ENCODE measurements at regions not wholly inside any gene's neighbourhood (a gene's known extent, or its start where the extent isn't known, plus 50 kb on each side); places are given as distances from the start of the nearest gene placed in this dataset.

GRCh38 chr13:103275081-103275480 is 208.9 kb upstream of the SLC10A2 start:
- Histone ChIP-seq H3K4me1 (ENCODE audit: insufficient read depth, low read length) (peaks cover 19% of the 10 kb centered on the region), H3K27me3 (ENCODE audit: low read length) (no peaks in the 10 kb centered on the region), H3K36me3 (ENCODE audit: low read depth, low read length) (no peaks in the 10 kb centered on the region), H3K79me2 (ENCODE audit: low read length) (no peaks in the 10 kb centered on the region), H3K4me2 (ENCODE audit: low read length) (no peak overlapping the region), H2AFZ (ENCODE audit: low read length) (no peak overlapping the region), H3K9me2 (replicated peaks; ENCODE audit: low read length) (no peaks in the 10 kb centered on the region), H3K9ac (ENCODE audit: low read length) (no peak overlapping the region), H3K4me3 (ENCODE audit: low read length) (no peak overlapping the region), H3K9me3 (ENCODE audit: low read length) (no peaks in the 10 kb centered on the region), H3K27ac (ENCODE audit: low read length) (no peak overlapping the region), H4K20me1 (ENCODE audit: low read length) (no peaks in the 10 kb centered on the region), H3F3A (ENCODE audit: low read length, unreplicated experiment) (no peaks in the 10 kb centered on the region)
- ChIA-PET CTCF (no interaction called here), POLR2A (ENCODE audit: unreplicated experiment) (no interaction called here)
- TF ChIP-seq CTCF (conservative IDR thresholded peaks at IDR 0.05; ENCODE audit: low read depth, low read length) (no peak), EZH2phosphoT487 (IDR thresholded peaks at IDR 0.05; ENCODE audit: borderline replicate concordance, low read length) (no peak), EZH2 (IDR thresholded peaks at IDR 0.05; ENCODE audit: low read length, unreplicated experiment) (no peak)
- ATAC-seq (no peak), DNase-seq (no peak)
- intact Hi-C loops (cut with micrococcal nuclease), result no loop called here
- no TSS peak for BruUV-seq (replicated peaks)

GRCh38 chr13:103273825-103274224 is 207.6 kb upstream of the SLC10A2 start:
- TF ChIP-seq EZH2phosphoT487 (IDR thresholded peaks at IDR 0.05; ENCODE audit: borderline replicate concordance, low read length) (no peak), EZH2 (IDR thresholded peaks at IDR 0.05; ENCODE audit: low read length, unreplicated experiment) (no peak), CTCF (conservative IDR thresholded peaks at IDR 0.05; ENCODE audit: low read depth, low read length) (no peak)
- Histone ChIP-seq H4K20me1 (ENCODE audit: low read length) (no peaks in the 10 kb centered on the region), H3K4me1 (ENCODE audit: insufficient read depth, low read length) (peaks cover 19% of the 10 kb centered on the region), H2AFZ (ENCODE audit: low read length) (no peak overlapping the region), H3K36me3 (ENCODE audit: low read depth, low read length) (no peaks in the 10 kb centered on the region), H3F3A (ENCODE audit: low read length, unreplicated experiment) (no peaks in the 10 kb centered on the region), H3K9me2 (replicated peaks; ENCODE audit: low read length) (no peaks in the 10 kb centered on the region), H3K9me3 (ENCODE audit: low read length) (no peaks in the 10 kb centered on the region), H3K27ac (ENCODE audit: low read length) (peak overlapping the region; percentile 85), H3K4me3 (ENCODE audit: low read length) (no peak overlapping the region), H3K4me2 (ENCODE audit: low read length) (no peak overlapping the region), H3K9ac (ENCODE audit: low read length) (peak overlapping the region; percentile 53; the same call in 1 of the 2 replicates), H3K79me2 (ENCODE audit: low read length) (no peaks in the 10 kb centered on the region), H3K27me3 (ENCODE audit: low read length) (no peaks in the 10 kb centered on the region)
- CTCF ChIA-PET, result interaction anchor here (0.6 kb wide), 1 partner anchor 18 kb away, joined by 4 read pairs; no protein-coding TSS in a partner anchor
- peak; percentile 39 for ATAC-seq
- no TSS peak for BruUV-seq (replicated peaks)
- DNase-seq, result no peak
- intact Hi-C loops (cut with micrococcal nuclease), result loop anchor here (5.0 kb wide), 1 partner anchor 77 kb away; no protein-coding TSS in a partner anchor
- POLR2A ChIA-PET (ENCODE audit: unreplicated experiment), result no interaction called here

- peak; percentile 99 for ATAC-seq
These were observed 206.6 kb upstream of the SLC10A2 start for GRCh38 chr13:103272770-103273169.

More at GRCh38 chr13:103272770-103273169, 206.6 kb upstream of the SLC10A2 start:
- peak; percentile 67 for DNase-seq
- ChIA-PET CTCF (no interaction called here), POLR2A (ENCODE audit: unreplicated experiment) (no interaction called here)
- peak overlapping the region; percentile 53 for H3K9ac ChIP-seq (ENCODE audit: low read length)
- no peaks in the 10 kb centered on the region for H4K20me1 ChIP-seq (ENCODE audit: low read length)
- no peak overlapping the region for H2AFZ ChIP-seq (ENCODE audit: low read length)
- no peak for TF ChIP-seq EZH2 (IDR thresholded peaks at IDR 0.05; ENCODE audit: low read length, unreplicated experiment)
- no peak for TF ChIP-seq EZH2phosphoT487 (IDR thresholded peaks at IDR 0.05; ENCODE audit: borderline replicate concordance, low read length)
- TF ChIP-seq CTCF (conservative IDR thresholded peaks at IDR 0.05; ENCODE audit: low read depth, low read length), result no peak
- peaks cover 19% of the 10 kb centered on the region for H3K4me1 ChIP-seq (ENCODE audit: insufficient read depth, low read length)
- BruUV-seq (replicated peaks), result no TSS peak
- no peaks in the 10 kb centered on the region for H3K9me2 ChIP-seq (replicated peaks; ENCODE audit: low read length)
- peak overlapping the region; percentile 85 for H3K27ac ChIP-seq (ENCODE audit: low read length)
- no peaks in the 10 kb centered on the region for H3F3A ChIP-seq (ENCODE audit: low read length, unreplicated experiment)
- H3K4me2 ChIP-seq (ENCODE audit: low read length), result peak overlapping the region; percentile 33
- no peaks in the 10 kb centered on the region for H3K27me3 ChIP-seq (ENCODE audit: low read length)
- H3K9me3 ChIP-seq (ENCODE audit: low read length), result no peaks in the 10 kb centered on the region
- H3K79me2 ChIP-seq (ENCODE audit: low read length), result no peaks in the 10 kb centered on the region
- intact Hi-C loops (cut with micrococcal nuclease), result loop anchor here (5.0 kb wide), 1 partner anchor 75 kb away; no protein-coding TSS in a partner anchor
- H3K36me3 ChIP-seq (ENCODE audit: low read depth, low read length), result no peaks in the 10 kb centered on the region
- H3K4me3 ChIP-seq (ENCODE audit: low read length), result no peak overlapping the region
